KBM-7 (cell line): ENCODE measurements at regions not wholly inside any gene's neighbourhood (a gene's known extent, or its start where the extent isn't known, plus 50 kb on each side); places are given as distances from the start of the nearest gene placed in this dataset.

Experiments used
- DNase-seq: peaks from one replicate; pipeline ENCODE4 v3.0.0-alpha.2; 2015
- in situ Hi-C: fragments of 300-500 bp; cut with MboI; formaldehyde crosslinking; loops from 2 replicates; pipeline ENCODE4 v1.14.3; 2020; ENCODE audit warnings: low sequenced_read_pairs, low pct_unique_long_range_greater_than_20kb, mixed read lengths

DNA sequence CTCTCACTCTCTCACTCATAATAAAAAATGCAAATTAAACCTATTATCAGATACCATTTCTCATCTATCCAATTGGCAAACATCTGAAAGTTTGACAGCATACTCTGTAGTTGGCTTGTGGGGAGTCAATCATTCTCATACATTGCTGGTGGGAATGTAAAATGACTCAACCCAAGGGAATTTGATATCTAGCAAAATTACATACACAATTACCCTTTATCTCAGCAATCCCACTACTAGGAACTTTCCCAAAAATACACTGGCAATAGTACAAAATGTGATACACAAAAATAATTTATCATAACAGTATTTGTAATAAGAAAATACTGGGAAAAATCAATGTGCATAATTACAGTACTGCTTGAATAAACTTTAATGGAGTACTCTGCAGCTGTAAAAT is 731.3 kb downstream of the DTWD2 start:
- in situ Hi-C loops = no loop called here
- no peak for DNase-seq

DNA sequence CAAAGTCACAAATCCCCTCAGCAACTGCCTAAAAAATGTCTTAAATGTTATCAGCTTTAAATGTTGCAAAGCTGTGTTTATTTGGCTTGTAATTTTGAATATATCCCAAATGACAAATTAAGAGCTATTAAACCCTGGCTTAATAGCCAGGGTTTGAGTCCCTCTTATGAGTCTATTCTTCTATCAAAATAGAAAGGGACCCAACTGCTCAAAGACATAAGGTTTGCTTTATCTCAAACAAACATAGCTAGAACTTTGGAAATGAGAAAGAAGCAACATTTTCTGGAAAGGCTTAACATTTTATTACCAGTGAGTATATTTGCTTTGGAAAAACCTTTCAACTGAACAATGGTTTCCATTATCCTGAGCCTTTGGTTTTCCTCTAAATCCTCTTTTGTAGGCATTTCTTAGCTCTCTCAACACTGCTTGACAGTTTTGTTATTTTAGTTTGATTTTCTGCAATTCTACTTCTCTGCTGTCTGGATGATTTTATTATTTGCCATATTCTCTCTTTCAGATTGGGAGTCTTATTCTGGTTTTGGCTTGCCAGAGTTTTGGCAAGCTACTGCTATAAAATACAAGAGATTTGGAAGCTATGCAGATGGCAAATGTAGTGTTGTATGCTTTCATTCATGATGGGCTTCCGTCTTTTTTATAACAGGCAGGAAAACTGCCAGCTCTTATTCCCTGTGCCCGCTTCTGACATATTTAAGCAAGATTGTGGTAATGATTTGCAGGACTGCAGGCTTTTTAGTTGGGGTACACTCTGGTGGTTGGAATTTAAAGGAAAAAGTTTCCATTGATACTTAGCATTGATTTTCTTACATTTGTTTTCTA is 734.9 kb downstream of the DTWD2 start:
- in situ Hi-C loops = no loop called here
- DNase-seq = no peak

DNA sequence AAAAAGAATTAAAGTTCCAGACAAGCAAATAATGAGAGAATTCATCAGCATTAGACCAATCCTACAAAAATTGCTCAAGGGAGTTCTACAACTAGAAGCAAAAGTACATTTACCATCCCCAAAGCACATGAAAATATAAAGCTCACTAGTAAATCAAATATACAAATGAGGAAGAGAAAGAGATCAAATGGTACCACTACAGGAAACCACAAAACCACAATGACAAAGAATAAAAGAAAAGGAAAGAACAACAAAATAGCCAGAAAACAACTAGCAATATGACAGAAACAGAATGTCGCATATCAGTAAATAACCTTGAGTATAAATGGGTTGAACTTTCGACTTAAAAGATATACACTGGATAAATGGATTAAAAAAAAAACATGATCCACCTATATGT is 739.0 kb downstream of the DTWD2 start:
- in situ Hi-C loops = no loop called here

DNA sequence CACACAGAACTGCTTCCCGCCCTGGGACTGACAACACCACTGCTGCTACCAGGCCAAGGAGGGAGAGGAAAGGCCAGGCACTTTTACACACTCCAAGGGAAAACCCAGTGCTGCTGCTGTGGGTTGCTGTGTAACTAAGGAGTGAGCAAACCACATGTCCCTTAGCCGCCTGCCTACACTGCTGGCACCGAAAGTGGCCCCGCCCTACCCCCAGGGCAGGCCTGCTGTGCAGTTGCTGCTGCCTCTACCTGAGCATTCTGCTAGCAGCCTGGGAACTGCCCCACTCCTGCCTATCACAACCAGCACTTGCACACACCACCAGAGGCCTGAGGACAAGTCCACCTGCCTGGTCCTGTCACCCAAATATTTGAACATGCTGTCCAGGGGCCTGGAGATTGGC is 740.9 kb downstream of the DTWD2 start:
- in situ Hi-C loops = no loop called here
- DNase-seq = no peak

More for the DNA sequence above, 739.0 kb downstream of the DTWD2 start:
- DNase-seq = peak; percentile 39

DNA sequence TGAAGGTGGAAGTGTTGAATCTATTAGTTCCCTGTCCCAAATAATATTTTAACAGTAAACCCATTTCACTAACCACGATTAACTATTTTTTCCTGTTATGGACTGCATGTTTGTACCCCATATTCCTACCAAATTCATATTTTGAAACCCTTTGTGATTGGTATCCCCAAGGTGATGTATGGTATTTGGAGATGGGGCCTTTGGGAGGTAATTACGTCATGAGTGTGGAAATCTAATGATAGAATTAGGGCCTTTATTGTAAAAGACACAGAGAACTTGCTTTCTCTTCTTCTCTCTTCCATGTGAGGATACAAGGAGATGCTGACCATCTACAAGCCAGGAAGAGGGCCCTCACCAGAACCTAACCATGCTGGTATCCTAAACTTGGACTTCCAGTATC is 744.7 kb downstream of the DTWD2 start:
- DNase-seq = no peak
- in situ Hi-C loops = no loop called here

DNA sequence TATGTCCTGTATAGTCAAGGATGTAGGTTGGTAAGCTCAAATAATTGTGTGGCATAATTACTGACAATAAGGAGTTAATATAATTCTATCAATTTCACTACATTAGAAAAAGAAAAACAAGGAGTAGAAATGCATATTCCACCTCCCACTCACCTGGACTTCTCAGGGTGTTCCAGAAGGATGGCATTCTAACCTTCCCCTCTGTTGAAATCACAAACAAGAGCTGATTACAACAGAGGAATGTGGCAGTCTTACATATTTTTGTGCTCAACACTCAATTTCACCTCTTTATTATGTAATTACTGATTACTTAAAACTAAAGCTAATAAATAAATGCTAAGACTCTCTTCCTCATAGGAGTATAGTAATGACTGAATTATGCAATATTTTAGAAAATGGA is 745.3 kb downstream of the DTWD2 start:
- in situ Hi-C loops = no loop called here
- DNase-seq = no peak

DNA sequence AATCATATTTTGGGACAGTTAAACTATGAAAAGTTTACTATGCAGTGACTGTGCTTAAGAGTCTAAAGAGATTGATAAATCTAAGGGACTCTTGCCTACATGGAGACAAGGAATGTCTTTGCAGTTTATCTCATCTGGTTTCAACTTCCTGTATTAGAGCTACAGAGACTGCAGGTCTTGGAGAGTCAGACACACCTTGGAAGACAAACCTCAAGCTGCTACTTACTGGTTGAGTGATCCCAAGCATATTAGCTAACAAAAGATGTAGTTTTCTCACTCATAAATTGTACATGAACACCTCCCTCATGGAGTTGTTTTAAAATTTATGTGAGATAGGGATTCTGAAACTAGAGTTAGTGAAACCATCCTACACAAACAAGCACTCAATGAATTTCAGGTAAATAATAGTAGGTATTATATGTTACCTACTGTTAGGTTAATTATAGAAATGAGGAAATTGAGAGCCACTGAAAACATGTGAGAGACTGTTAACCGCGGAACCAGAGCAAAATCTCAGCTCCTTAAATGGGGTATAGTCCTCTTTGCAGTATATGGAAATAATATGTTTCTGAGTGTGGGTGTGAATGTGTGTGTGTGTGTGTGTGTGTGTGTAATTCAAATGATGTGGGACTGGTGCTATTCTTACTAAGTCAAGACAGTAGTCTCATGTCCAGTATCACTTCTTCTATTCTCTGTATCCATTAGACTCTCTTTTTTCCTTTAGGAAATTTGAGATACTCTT is 752.1 kb downstream of the DTWD2 start:
- DNase-seq = no peak
- in situ Hi-C loops = no loop called here

DNA sequence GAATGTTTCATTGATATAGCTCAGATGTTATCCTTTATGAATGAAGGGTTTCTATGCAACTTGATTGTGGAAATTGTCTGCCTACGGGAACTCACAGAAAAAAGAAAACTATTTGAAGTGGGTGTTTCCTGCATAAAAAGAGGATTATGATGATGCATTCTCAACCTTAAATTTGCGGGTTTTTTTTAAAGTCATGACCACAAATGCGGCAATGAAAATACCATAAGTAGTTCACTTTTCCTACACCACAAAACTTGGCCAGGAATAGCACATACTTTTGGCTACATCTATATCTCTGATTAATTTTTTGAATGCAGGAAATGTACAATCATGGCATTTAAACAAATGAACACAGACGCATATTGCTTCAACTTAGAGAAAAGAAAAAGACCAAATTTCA is 754.7 kb downstream of the DTWD2 start:
- no peak for DNase-seq
- in situ Hi-C loops = no loop called here

DNA sequence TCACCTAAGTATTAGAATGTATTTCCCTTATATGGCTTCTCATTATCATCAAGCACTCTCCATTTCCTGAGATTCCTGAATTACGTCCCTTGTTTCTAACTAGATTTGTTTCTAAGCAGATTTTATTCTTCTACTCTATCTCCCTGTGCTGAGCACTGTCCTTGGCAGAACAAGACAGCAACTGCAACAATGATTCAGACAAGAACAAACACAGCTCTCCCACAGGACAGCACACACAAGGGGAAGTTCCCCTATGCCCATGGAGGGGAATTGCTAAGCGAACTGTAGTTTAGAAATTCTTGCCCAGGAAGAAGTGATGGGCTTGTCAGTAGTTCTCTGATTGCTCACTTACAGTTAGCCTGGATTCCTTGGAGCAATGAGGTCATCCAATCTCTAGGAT is 759.9 kb downstream of the DTWD2 start:
- DNase-seq = no peak
- in situ Hi-C loops = no loop called here

DNA sequence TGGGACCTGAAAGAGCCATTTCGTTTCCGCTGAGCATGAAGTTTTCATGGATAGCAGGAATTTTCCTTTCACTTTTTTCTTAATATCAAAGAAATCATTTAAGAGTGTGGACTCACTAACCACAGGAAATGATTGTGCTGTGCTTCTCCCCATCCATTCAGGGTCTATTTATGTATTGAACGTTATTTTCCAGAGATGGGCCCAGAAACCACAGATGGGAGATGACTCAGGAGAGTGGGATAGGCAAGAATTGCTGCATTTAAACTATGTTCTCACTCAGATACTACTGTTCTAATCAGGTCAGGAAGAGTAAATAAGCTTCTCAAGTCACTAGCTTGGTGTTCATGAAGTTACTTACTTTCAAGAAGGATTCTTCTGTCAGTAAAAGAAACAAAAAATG is 763.8 kb downstream of the DTWD2 start:
- in situ Hi-C loops = no loop called here
- DNase-seq = no peak

DNA sequence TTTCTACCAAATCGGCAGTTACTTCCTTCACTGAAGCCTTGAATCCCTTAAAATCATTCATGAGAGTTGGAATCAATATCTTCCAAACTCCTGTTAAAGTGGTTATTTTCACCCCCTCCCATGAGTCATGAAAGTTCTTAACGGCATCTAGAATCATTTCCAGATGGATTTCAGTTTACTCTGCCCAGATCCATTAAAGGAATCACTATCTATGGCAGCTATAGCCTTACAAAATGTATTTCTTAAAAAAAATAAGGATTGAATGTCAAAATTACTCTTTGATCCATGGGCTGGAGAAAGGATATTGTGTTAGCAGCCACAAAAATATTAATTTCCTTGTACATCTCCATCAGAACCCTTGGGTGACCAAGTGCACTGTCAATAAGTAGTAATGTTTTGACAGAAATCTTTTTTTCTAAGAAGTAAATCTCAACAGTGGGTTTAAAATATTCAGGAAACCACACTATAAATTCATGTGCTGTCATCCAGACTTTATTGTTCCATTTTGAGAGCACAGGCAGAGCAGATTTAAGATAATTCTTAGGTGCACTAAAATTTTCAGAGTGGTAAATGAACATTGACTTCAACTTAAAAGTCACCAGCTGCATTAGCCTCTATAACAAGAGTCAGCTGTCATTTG is 767.7 kb downstream of the DTWD2 start:
- no peak for DNase-seq
- in situ Hi-C loops = no loop called here

DNA sequence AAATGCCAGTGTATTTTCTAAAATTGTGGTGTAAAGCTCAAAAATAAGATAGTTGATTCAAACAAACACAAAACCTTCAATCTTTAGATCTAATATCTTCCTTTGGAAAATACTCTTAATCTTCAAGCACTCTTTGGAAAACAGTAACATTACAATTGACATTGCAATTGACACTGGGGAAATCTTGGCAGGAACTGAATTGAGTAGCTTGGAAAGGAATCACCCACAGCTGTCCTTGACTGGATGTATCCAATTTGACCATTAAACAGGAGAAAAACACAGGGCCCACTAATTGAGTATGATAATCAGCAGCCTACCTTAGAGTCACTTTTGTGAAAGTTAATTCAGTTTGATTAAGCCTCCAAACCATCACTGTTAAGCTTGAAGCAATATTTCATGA is 776.7 kb downstream of the DTWD2 start:
- no peak for DNase-seq
- in situ Hi-C loops = no loop called here

DNA sequence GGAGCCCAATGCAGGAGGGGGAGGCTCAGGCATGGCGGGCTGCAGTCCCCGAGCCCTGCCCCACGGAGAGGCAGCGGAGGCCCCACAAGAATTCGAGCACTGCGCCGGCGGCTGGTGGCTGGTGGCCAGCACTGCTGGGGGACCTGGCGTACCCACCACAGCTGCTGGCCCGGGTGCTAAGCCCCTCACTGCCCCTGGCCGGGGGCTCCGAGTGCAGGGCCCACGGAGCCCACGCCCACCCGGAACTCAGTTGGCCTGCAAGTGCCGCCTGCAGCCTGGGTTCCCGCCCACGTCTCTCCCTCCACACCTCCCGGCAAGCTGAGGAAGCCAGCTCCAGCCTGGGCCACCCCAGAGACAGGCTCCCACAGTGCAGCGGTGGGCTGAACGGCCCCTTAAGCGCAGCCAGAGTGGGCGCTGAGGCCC is 780.3 kb downstream of the DTWD2 start:
- no peak for DNase-seq
- in situ Hi-C loops = no loop called here

DNA sequence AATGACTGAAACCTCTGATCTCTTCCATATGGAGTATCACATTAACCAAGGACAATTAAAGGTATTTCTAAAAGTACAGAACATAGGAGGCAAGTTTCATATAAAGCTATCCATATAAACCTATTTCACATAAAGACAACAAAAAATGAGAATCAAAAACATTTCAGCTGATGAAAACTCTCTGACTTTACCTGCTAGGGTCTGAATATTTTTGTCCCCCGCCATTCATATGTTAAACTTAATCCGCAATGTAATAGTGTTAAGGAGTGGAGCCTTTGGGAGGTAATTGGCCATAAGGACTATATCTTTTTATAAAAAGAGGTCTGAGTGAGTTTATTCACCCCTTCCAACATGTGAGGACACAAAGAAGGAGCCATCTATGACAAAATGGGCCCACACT is 788.5 kb downstream of the DTWD2 start:
- no peak for DNase-seq
- in situ Hi-C loops = no loop called here

DNA sequence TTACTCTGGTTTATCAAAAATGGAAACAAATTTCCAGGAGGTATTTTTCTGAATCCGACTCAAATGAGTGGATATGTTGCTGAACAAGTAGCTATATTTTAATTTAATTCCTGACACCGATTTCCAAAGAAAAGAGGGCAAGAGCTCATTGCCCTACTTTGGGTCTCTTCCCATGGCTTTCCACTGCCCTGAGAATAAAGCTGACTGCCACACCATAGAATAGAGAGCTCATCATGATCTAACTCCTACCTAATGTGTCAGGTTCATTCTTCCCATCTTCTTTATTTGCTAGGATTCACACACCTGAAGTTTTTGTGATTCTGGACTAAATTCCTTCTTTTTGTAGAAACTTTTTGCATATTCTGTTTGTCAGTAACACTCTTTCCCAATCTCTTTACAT is 792.1 kb downstream of the DTWD2 start:
- no peak for DNase-seq
- in situ Hi-C loops = no loop called here

DNA sequence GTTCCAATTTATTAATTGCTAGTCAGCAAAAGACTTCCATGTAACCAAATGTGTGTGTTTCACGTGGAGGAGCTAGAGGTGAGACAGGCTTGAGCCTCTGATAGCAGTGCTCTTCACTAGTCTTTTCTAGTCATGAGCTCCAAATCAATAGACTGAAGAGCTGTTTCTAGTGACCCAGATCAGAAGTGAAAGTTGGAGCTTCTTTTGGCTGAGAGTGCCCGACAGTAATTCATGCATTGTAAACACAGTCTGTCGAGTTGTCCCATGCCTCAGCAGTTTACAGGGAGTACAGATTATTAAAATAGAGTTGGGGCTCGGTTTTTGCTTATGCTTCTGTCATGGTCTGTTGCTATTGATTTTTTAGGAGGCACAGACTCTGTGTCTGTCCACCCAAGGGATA is 793.1 kb downstream of the DTWD2 start:
- DNase-seq = no peak
- in situ Hi-C loops = no loop called here

DNA sequence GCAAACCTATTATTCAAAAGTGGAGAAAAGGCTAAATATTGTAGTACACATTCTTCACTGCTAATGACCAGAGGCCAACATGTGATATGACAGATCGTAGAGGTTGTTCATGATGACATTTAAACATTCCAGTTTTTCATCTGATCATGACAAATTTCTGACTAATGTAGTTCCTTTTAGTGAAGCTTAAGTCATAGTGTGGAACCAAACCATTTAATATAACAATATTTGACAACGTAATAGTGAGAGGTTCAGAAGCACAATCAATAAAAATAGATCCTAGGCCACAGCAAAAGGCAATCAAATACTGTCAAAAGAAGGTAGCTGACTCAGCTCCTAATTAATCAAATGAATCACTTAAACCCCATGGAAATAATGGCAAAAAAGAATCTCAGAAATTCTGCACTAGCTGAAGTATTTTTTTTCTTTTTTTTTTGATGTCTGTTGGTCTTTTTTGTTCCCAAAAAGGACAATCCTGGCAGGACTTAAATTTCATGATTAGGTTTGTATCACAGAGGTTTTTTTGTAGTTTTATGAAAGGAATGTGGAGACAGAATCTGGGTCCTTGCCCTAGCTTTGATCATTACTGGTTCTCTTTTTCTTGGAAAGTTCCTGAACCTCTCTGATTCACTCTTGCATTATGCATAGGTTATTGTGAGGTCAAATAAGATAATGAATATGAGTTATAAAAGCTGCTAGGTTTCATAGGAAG is 795.0 kb downstream of the DTWD2 start:
- no peak for DNase-seq
- in situ Hi-C loops = no loop called here

DNA sequence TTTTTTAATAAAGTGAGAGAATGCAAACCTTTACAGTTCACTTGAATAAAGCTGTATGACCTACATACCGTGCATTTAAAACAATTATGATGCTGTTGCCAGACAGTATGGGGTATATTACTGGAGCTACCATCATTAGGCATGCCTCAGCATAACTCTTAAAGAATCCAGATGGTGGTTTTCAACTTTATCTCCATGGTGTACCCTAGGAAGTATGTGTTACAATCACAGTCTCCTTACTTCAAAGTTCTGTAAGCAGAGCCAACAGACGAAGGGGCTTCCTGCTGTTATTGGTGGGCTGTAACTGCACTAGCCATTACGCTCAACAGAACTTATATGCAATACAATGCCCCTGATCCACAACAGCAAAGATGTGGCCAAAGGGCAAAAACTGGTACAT is 803.3 kb downstream of the DTWD2 start:
- DNase-seq = no peak
- in situ Hi-C loops = no loop called here

DNA sequence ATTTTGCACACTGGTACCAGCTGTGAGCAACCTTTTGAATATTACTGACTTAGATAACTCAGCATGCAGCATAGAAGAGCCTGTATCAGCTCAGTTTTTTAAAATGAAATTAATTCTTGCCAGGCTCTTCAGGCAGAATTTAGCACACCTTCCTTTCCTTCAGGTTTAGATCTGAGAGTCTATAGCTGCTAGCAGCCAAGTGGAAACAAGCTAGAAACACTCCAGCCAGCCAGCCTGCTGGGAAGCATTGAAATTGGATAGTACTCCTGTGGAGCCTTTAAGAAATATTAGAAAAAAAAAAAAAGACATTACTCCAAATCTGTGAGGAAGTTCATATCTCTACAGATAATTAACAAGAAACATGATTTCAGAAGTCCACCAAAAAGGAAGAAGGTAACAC is 812.2 kb downstream of the DTWD2 start:
- in situ Hi-C loops = no loop called here
- DNase-seq = no peak

DNA sequence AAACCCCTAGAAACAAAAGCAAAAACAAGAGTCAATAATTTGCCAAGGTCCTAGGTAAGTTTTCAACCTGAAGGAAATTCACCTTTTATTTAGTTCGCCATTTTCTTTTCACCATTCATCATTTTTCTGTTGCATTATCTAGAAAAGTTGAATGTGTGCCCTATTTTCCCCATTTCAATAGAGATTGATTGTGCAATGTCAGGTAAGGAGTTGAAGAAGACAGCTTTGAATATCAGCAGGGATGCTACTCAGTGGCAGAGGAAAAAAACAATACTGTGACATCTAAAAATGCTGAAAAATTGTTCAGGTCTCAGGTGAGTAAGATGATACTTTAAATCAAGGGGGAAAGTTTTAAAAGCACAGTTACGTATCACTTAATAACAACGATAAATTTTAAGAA is 813.7 kb downstream of the DTWD2 start:
- no peak for DNase-seq
- in situ Hi-C loops = no loop called here
